Natural killer cell (primary cell): ENCODE measurements at regions not wholly inside any gene's neighbourhood (a gene's known extent, or its start where the extent isn't known, plus 50 kb on each side); places are given as distances from the start of the nearest gene placed in this dataset.

ENCODE experiments used
- ATAC-seq, 3 donors: fragments of 150-1000 bp in 2 of 3; fragments of 200-7000 bp in 1 of 3; cut with Tn5 transposase; 1 replicate in 1 of 3; 2 replicates in 2 of 3; pipeline ENCODE4 v1.10.0; 2021; ENCODE audit warnings: mild to moderate bottlenecking in 2 of 3, moderate library complexity in 2 of 3
- DNase-seq, 2 donors: peaks; one replicate each; pipeline versions ENCODE4 v3.0.0 to v3.0.0-alpha.2; 2013 to 2021; ENCODE audit warnings: mixed read lengths in 1 of 2
- H3K27ac ChIP-seq: one replicate; pipeline ENCODE4 v1.5.1; 2013; ENCODE audit warnings: mild to moderate bottlenecking, low read length
- H3K27me3 ChIP-seq: one replicate; pipeline ENCODE4 v1.6.1; 2013; ENCODE audit warnings: low read length; ENCODE audit not compliant: control insufficient read depth, insufficient read depth
- H3K36me3 ChIP-seq: one replicate; pipeline ENCODE4 v1.6.1; 2013; ENCODE audit warnings: low read length; ENCODE audit not compliant: control insufficient read depth, insufficient read depth
- H3K4me1 ChIP-seq: one replicate; pipeline ENCODE4 v1.6.1; 2013; ENCODE audit warnings: low read length; ENCODE audit not compliant: control insufficient read depth, insufficient read depth
- H3K4me3 ChIP-seq: one replicate; pipeline ENCODE4 v1.5.1; 2013; ENCODE audit warnings: low read length
- H3K9me3 ChIP-seq: one replicate; pipeline ENCODE4 v1.6.1; 2013; ENCODE audit warnings: low read length; ENCODE audit not compliant: control insufficient read depth, insufficient read depth
- H3K27ac Mint-ChIP-seq, 2 donors: one replicate each; pipeline ENCODE4 v1.8.0; 2022; ENCODE audit warnings: mild to moderate bottlenecking in 2 of 2, mixed read lengths in 2 of 2, moderate library complexity in 1 of 2
- H3K27me3 Mint-ChIP-seq, 2 donors: one replicate each; pipeline ENCODE4 v1.8.0; 2022; ENCODE audit warnings: low read depth in 2 of 2, mixed read lengths in 2 of 2
- H3K36me3 Mint-ChIP-seq: one replicate; pipeline ENCODE4 v1.8.0; 2022; ENCODE audit warnings: mixed read lengths
- H3K4me1 Mint-ChIP-seq, 2 donors: one replicate each; pipeline ENCODE4 v1.8.0; 2022; ENCODE audit warnings: mixed read lengths in 2 of 2
- H3K4me3 Mint-ChIP-seq: one replicate; pipeline ENCODE4 v1.8.0; 2022; ENCODE audit warnings: mild to moderate bottlenecking, moderate library complexity, mixed read lengths
- H3K9me3 Mint-ChIP-seq, 2 donors: one replicate each; pipeline ENCODE4 v1.8.0; 2022; ENCODE audit warnings: mixed read lengths in 2 of 2
- CTCF ChIP-seq: fragments of 200-600 bp; IDR thresholded peaks from one replicate; pipeline ENCODE4 v1.8.0; 2022; ENCODE audit warnings: antibody characterized with exemption
- WGBS: methylation state at CpG from one replicate; pipeline ENCODE4 v1.1.7; 2013; ENCODE audit warnings: missing lambda C conversion rate; ENCODE audit not compliant: insufficient coverage; 5-methylcytosine and 5-hydroxymethylcytosine counted together
- intact Hi-C: fragments of 100-400 bp; cut with micrococcal nuclease; formaldehyde crosslinking; loops from one replicate; pipeline ENCODE4 v1.14.2; 2022

- no peak overlapping the region for H3K4me3 Mint-ChIP-seq
- Histone ChIP-seq H3K27ac (no peak overlapping the region), H3K27me3 (no peaks in the 10 kb centered on the region), H3K4me3 (no peak overlapping the region), H3K36me3 (no peaks in the 10 kb centered on the region), H3K9me3 (no peaks in the 10 kb centered on the region), H3K4me1 (no peaks in the 10 kb centered on the region)
- no peak overlapping the region for H3K27ac Mint-ChIP-seq
- H3K9me3 Mint-ChIP-seq, result no peaks in the 10 kb centered on the region
- DNase-seq (no peak), ATAC-seq (no peak)
- intact Hi-C loops, result no loop called here
- H3K4me1 Mint-ChIP-seq, result peaks cover 0 to 14% of the 10 kb centered on the region in 2 donors
- 93% methylated on average over 8 of the region's 8 CpGs for WGBS
- TF ChIP-seq CTCF, result no peak
- no peaks in the 10 kb centered on the region for H3K36me3 Mint-ChIP-seq
- peaks cover 9 to 10% of the 10 kb centered on the region in 2 donors for H3K27me3 Mint-ChIP-seq
Observed at GRCh38 chr11:69395287-69395686, 86.2 kb upstream of the LINC01488 start.

- DNase-seq (no peak), ATAC-seq (no peak)
- Histone ChIP-seq H3K4me3 (no peak overlapping the region), H3K27me3 (no peaks in the 10 kb centered on the region), H3K36me3 (no peaks in the 10 kb centered on the region), H3K4me1 (peaks cover 6% of the 10 kb centered on the region), H3K27ac (no peak overlapping the region), H3K9me3 (no peaks in the 10 kb centered on the region)
- 82% methylated on average over 14 of the region's 14 CpGs for WGBS
- H3K27ac Mint-ChIP-seq, result no peak overlapping the region
- TF ChIP-seq CTCF, result no peak
- no peaks in the 10 kb centered on the region for H3K9me3 Mint-ChIP-seq
- no peak overlapping the region for H3K4me3 Mint-ChIP-seq
- intact Hi-C loops, result no loop called here
- H3K27me3 Mint-ChIP-seq, result peaks cover 12% of the 10 kb centered on the region in 2 donors
- no peaks in the 10 kb centered on the region for H3K36me3 Mint-ChIP-seq
- peaks cover 5 to 19% of the 10 kb centered on the region in 2 donors for H3K4me1 Mint-ChIP-seq
Observed at GRCh38 chr11:69396051-69396947, 85.2 kb upstream of the LINC01488 start.

GRCh38 chr11:69396948-69397307, 84.5 kb upstream of the LINC01488 start:
- Histone ChIP-seq H3K27me3 (no peaks in the 10 kb centered on the region), H3K4me1 (peaks cover 13% of the 10 kb centered on the region), H3K4me3 (no peak overlapping the region), H3K9me3 (no peaks in the 10 kb centered on the region), H3K36me3 (no peaks in the 10 kb centered on the region), H3K27ac (no peak overlapping the region)
- no peak for ATAC-seq
- Mint-ChIP-seq H3K27me3 (peaks cover 12 to 19% of the 10 kb centered on the region in 2 donors), H3K4me3 (no peak overlapping the region), H3K36me3 (no peaks in the 10 kb centered on the region), H3K9me3 (no peaks in the 10 kb centered on the region), H3K4me1 (peaks cover 11 to 25% of the 10 kb centered on the region in 2 donors), H3K27ac (no peak overlapping the region)
- intact Hi-C loops, result no loop called here
- 82% methylated on average over 2 of the region's 2 CpGs for WGBS
- no peak for DNase-seq
- TF ChIP-seq CTCF, result no peak

GRCh38 chr11:69397732-69398131, 83.7 kb upstream of the LINC01488 start:
- Mint-ChIP-seq H3K4me3 (no peak overlapping the region), H3K4me1 (peaks cover 16 to 30% of the 10 kb centered on the region in 2 donors), H3K9me3 (no peaks in the 10 kb centered on the region), H3K27ac (no peak overlapping the region), H3K27me3 (peaks cover 12 to 26% of the 10 kb centered on the region in 2 donors), H3K36me3 (no peaks in the 10 kb centered on the region)
- no peak overlapping the region for H3K4me3 ChIP-seq
- H3K9me3 ChIP-seq, result peaks cover 6% of the 10 kb centered on the region
- ATAC-seq, result no peak
- 93% methylated on average over 3 of the region's 3 CpGs for WGBS
- no peaks in the 10 kb centered on the region for H3K36me3 ChIP-seq
- no peaks in the 10 kb centered on the region for H3K27me3 ChIP-seq
- H3K4me1 ChIP-seq, result peaks cover 13% of the 10 kb centered on the region
- no peak for DNase-seq
- H3K27ac ChIP-seq, result no peak overlapping the region
- no peak for TF ChIP-seq CTCF
- intact Hi-C loops, result no loop called here
